ENCODE measurements at regions not wholly inside any gene's neighbourhood (a gene's known extent, or its start where the extent isn't known, plus 50 kb on each side); places are given as distances from the start of the nearest gene placed in this dataset.

GRCh38 chr5:167412556-167412955, 878.9 kb upstream of the WWC1 start:
- TF ChIP-seq CTCF (IDR thresholded peaks at IDR 0.05): no peak
- no peak for DNase-seq
- H3K27ac ChIP-seq: no peak overlapping the region
- no peaks in the 10 kb centered on the region for H3K4me1 ChIP-seq
- no peak for ATAC-seq
- no peak overlapping the region for H3K4me3 ChIP-seq
- no peaks in the 10 kb centered on the region for H3K9me3 ChIP-seq
- H3K36me3 ChIP-seq: no peaks in the 10 kb centered on the region
- intact Hi-C loops (cut with DNase I): no loop called here
- H3K27me3 ChIP-seq: no peaks in the 10 kb centered on the region

- no peaks in the 10 kb centered on the region for H3K36me3 ChIP-seq
- H3K4me3 ChIP-seq: no peak overlapping the region
- no peaks in the 10 kb centered on the region for H3K27me3 ChIP-seq
- no peaks in the 10 kb centered on the region for H3K4me1 ChIP-seq
- no peak for DNase-seq
- H3K9me3 ChIP-seq: no peaks in the 10 kb centered on the region
- H3K27ac ChIP-seq: no peak overlapping the region
- TF ChIP-seq CTCF (IDR thresholded peaks at IDR 0.05): no peak
- ATAC-seq: no peak
- intact Hi-C loops (cut with DNase I): no loop called here
These were observed 877.9 kb upstream of the WWC1 start for GRCh38 chr5:167413506-167413905.

- Histone ChIP-seq H3K27me3 (no peaks in the 10 kb centered on the region), H3K36me3 (no peaks in the 10 kb centered on the region), H3K4me1 (no peaks in the 10 kb centered on the region), H3K27ac (no peak overlapping the region), H3K4me3 (no peak overlapping the region), H3K9me3 (no peaks in the 10 kb centered on the region)
- ATAC-seq: no peak
- intact Hi-C loops (cut with DNase I): no loop called here
- DNase-seq: no peak
- TF ChIP-seq CTCF (IDR thresholded peaks at IDR 0.05): no peak
These were observed 876.8 kb upstream of the WWC1 start for GRCh38 chr5:167414611-167415010.

- Histone ChIP-seq H3K27ac (no peak overlapping the region), H3K36me3 (no peaks in the 10 kb centered on the region), H3K4me1 (no peaks in the 10 kb centered on the region), H3K27me3 (no peaks in the 10 kb centered on the region), H3K9me3 (no peaks in the 10 kb centered on the region), H3K4me3 (no peak overlapping the region)
- no peak for TF ChIP-seq CTCF (IDR thresholded peaks at IDR 0.05)
- ATAC-seq (no peak), DNase-seq (no peak)
- intact Hi-C loops (cut with DNase I): no loop called here
These were observed 875.4 kb upstream of the WWC1 start for GRCh38 chr5:167415779-167416746.

- Histone ChIP-seq H3K27me3 (no peaks in the 10 kb centered on the region), H3K4me1 (no peaks in the 10 kb centered on the region), H3K4me3 (no peak overlapping the region), H3K36me3 (no peaks in the 10 kb centered on the region), H3K27ac (no peak overlapping the region), H3K9me3 (no peaks in the 10 kb centered on the region)
- ATAC-seq (no peak), DNase-seq (no peak)
- no peak for TF ChIP-seq CTCF (IDR thresholded peaks at IDR 0.05)
- intact Hi-C loops (cut with DNase I): no loop called here
These were observed 873.8 kb upstream of the WWC1 start for GRCh38 chr5:167417662-167418061.

Measured in upper lobe of right lung (tissue), 1 donor.